ENCODE measurements at regions not wholly inside any gene's neighbourhood (a gene's known extent, or its start where the extent isn't known, plus 50 kb on each side); places are given as distances from the start of the nearest gene placed in this dataset.

DNA sequence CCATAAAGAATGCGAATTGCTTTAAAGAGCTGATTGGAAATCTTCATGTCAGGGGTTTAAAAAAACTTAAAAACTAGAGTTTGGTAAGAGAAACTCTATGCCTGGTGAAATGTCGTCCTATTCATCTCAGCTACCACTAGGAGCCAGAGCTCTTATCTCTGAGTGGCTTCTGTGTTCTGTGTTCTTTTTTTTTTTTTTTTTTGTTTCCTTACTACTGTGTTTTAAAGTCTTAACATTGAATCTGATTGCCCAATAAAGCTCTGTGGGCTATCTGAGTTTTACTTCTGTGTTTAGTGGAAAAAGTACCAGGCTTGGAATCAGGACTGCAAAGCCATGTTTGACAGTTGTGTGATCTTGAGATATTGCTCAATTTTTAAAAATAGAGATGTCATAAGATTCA is 494.8 kb downstream of the RIT2 start:
- no peak for DNase-seq

GRCh38 chr18:42623935-42624334 is 491.6 kb downstream of the RIT2 start:
- DNase-seq = no peak

GRCh38 chr18:42632801-42633200 is 482.7 kb downstream of the RIT2 start:
- no peak for DNase-seq

DNA sequence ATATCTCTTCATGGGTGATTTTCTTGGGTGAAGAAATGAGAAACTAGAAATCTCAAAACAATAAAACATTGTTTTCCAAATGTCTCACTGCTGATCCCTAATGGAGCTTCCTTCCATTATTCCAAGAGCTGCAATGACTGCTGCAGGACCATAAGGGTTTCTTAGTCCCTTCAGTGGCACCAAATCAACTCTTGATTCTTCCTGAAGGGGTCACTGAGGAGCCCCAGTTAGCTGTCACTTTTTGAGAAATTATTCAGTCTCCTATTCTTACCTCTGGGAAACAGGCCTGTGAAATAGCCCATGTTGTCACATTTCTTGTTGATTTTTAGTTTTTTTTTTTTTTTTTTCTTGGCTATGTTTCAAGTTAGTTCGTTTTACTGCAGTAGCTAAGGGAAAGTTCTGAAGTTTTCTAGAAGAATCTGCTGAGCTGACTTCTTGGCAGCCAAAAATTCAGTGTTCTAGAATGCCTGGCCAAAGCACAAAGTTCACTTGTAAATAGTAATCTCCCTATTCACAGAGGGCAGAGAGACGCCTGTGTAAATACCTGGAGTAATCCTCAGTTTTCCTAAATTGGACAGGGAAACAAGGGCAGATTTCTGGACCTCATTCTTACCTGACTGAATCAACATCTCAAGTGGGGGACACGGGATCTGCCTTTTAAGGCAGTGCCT is 480.0 kb downstream of the RIT2 start:
- peak in 1 of 3 donors; percentile 38 for DNase-seq

GRCh38 chr18:42636309-42636708 is 479.2 kb downstream of the RIT2 start:
- no peak for DNase-seq

- no peak for DNase-seq
Measured at GRCh38 chr18:42640160-42640559, 475.3 kb downstream of the RIT2 start.

DNA sequence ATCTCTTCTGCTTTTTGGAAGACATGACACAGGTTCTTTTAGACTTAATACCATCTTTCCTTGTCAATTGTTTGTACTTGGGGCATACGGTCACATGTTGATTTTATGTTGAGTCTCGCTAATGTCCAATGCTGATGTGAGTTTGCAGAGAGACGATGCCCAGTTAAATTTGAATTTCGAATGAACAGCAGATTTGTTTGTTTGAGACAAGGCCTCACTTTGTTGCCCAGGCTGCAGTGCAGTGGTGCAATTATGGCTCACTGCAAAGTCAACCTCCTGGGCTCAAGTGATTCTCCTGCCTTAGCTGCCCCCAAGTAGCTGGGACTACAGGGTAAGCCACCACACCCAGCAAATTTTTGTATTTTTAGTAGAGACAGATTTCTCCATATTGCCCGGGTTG is 473.5 kb downstream of the RIT2 start:
- DNase-seq = no peak

DNA sequence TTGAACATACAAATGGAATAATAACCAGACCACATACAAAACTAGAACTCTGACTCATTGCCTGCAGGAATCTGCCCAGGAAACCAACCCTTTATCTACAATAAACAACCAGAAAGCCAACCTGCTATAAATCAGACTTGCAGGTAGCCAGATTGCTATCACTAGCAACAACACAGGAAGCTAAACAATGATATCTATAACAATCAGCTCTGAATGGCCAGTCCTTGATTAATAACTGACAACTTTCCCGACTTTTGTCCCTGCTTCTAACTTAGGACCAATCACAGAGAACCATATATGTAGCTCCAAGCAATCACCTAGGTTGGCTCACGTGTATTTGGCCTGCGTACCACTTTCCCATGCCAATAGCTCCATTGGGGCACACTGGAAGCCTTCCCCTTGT is 470.8 kb downstream of the RIT2 start:
- DNase-seq = no peak

GRCh38 chr18:42649331-42650035 is 466.0 kb downstream of the RIT2 start:
- DNase-seq = no peak

DNA sequence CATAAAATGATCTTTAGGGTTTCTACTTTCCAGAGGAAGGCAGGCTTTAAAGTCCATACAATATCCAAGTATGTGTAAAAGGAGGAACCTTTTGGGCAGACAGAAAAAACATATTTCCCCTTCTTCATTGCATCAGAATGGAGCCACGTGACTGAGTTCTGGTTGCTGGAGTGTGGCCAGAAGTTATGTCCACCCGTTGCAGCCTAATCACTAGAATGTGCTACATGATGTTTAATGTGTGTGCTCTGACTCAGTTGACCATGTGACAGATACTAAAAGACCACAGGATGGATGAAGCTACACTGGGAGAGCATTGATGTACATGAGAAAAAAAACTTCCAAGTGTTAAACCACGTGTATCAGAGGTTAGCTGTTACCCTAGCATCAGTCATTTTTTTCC is 460.9 kb downstream of the RIT2 start:
- DNase-seq = no peak

- no peak for DNase-seq
Measured at GRCh38 chr18:42657551-42657950, 457.9 kb downstream of the RIT2 start.

GRCh38 chr18:42658171-42658570 is 457.3 kb downstream of the RIT2 start:
- no peak for DNase-seq

DNA sequence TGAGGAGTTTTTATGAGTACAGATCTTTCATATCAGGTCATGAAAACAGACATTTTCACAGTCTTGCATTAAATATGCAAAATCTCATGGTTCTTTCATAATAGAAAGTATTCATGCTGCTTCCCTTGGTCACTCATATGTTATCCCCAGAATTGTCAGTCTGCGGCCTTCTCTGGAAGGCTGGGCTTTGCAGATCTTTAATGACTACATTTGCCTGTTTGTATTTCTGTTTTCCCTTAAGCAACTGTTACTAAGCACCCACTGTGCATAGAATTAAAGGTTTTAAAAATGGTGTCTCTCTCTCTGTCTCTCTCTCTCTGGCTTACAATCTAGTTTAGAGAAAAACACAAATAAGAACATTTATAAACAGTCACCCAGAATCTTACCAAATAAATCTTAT is 456.3 kb downstream of the RIT2 start:
- DNase-seq = no peak

DNA sequence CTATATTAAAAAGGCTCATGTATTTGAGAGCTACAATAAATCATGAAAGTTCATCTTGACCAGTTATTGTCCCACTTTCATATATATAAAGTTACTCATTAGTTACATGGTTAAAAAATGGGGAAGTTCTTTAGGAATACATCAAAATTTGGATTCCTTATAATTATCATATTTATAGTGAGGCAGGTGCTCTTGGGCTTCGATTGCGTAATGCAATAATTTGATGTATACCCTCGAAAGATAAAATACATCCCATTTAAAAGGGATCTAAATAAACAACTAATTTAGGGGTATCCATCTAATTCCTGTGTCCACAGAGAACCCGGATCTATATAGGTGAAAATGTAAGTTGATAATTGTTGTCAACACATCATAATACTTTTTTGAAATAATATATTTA is 444.6 kb downstream of the RIT2 start:
- DNase-seq = no peak

DNA sequence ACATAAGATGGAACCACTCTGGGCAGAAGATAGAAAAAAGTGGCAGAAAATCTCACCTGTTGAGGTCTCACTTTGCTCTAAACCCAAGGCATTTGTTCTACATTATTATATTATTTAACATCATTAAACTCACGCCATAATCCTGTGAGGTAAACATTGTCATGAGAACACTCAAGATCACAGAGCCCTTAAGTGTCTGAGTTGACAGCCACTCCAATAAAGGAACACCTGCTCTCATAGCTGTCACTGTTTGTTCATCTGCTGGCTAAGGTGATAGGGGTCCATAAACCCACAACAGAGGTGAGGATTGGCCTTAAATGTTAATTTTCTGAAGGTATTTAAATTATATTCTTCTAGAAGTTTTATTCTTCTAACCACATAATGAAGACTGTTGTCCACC is 439.7 kb downstream of the RIT2 start:
- DNase-seq = no peak

DNA sequence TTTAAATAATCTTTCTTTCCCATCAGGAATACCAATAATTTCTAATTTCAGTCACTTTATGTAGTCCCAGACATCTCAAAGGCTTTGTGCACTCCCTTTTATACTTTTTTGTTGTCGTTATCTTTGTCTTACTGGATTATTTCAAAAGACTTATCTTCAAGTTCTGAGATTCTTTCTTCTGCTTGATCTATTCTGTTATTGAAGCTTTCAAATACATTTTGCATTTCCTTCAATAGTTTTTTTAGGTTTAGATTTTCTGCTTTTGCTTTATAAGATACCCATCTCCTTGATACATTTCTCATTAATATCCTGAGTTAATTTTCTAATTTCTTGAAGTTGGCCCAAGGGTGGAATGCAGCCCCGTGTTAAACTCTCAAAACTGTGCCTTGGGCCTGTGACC is 432.4 kb downstream of the RIT2 start:
- no peak for DNase-seq

GRCh38 chr18:42689310-42689709 is 426.2 kb downstream of the RIT2 start:
- DNase-seq = no peak

Measured in muscle of back (tissue), 3 donors.